Astrocyte (in vitro differentiated cells and primary cell): ENCODE measurements at regions not wholly inside any gene's neighbourhood (a gene's known extent, or its start where the extent isn't known, plus 50 kb on each side); places are given as distances from the start of the nearest gene placed in this dataset.
A peak's percentile ranks its signal among the peaks of the same experiment; 100 is the strongest.

Experiments
- DNase-seq: peaks from one replicate; pipeline ENCODE4 v3.0.0-alpha.2; 2010; ENCODE audit warnings: low read depth
- FAIRE-seq: peaks from 2 replicates; lab custom pipeline; 2011; peaks lifted over from hg19 to GRCh38; lab: Jason Lieb, UNC
- H2AFZ ChIP-seq: 2 replicates; pipeline ENCODE4 v1.6.0; 2012; ENCODE audit warnings: low read depth, low read length, inconsistent platforms
- H3K27ac ChIP-seq: 2 replicates; pipeline ENCODE4 v1.5.1; 2011; ENCODE audit warnings: low read depth, low read length, inconsistent platforms
- H3K27me3 ChIP-seq: 2 replicates; pipeline ENCODE4 v1.6.0; 2011; ENCODE audit warnings: low read length, inconsistent platforms; ENCODE audit not compliant: insufficient read depth
- H3K36me3 ChIP-seq: 2 replicates; pipeline ENCODE4 v1.5.1; 2011; ENCODE audit warnings: low read length, inconsistent platforms; ENCODE audit not compliant: insufficient read depth
- H3K4me1 ChIP-seq: 2 replicates; pipeline ENCODE4 v1.5.1; 2011; ENCODE audit warnings: low read length, inconsistent platforms; ENCODE audit not compliant: insufficient read depth
- H3K4me2 ChIP-seq: 2 replicates; pipeline ENCODE4 v1.6.0; 2012; ENCODE audit warnings: low read length, inconsistent platforms
- H3K4me3 ChIP-seq: 2 replicates; pipeline ENCODE4 v1.5.1; 2011; ENCODE audit warnings: low read depth, mild to moderate bottlenecking, low read length, inconsistent platforms; ENCODE audit not compliant: insufficient read depth
- H3K79me2 ChIP-seq: 2 replicates; pipeline ENCODE4 v1.6.0; 2012; ENCODE audit warnings: mild to moderate bottlenecking, low read length, inconsistent platforms; ENCODE audit not compliant: insufficient read depth
- H3K9ac ChIP-seq: 2 replicates; pipeline ENCODE4 v1.6.0; 2012; ENCODE audit warnings: mild to moderate bottlenecking, low read length, inconsistent platforms
- H3K9me3 ChIP-seq: 2 replicates; pipeline ENCODE4 v1.5.1; 2012; ENCODE audit warnings: low read depth, mild to moderate bottlenecking, low read length, inconsistent platforms; ENCODE audit not compliant: insufficient read depth
- H4K20me1 ChIP-seq: 2 replicates; pipeline ENCODE4 v1.6.0; 2012; ENCODE audit warnings: low read length, inconsistent platforms; ENCODE audit not compliant: insufficient read depth
- H3K27ac Mint-ChIP-seq: one replicate; pipeline ENCODE4 v1.8.0; 2021; ENCODE audit warnings: mild to moderate bottlenecking, mixed read lengths; ENCODE audit not compliant: unreplicated experiment
- H3K27me3 Mint-ChIP-seq: one replicate; pipeline ENCODE4 v1.8.0; 2021; ENCODE audit warnings: low read depth, mixed read lengths; ENCODE audit not compliant: unreplicated experiment
- H3K36me3 Mint-ChIP-seq: one replicate; pipeline ENCODE4 v1.8.0; 2021; ENCODE audit warnings: low read depth, mixed read lengths; ENCODE audit not compliant: unreplicated experiment
- H3K4me1 Mint-ChIP-seq: one replicate; pipeline ENCODE4 v1.8.0; 2021; ENCODE audit warnings: low read depth, mixed read lengths; ENCODE audit not compliant: unreplicated experiment
- H3K4me3 Mint-ChIP-seq: one replicate; pipeline ENCODE4 v1.8.0; 2021; ENCODE audit warnings: mild to moderate bottlenecking, moderate library complexity, mixed read lengths; ENCODE audit not compliant: unreplicated experiment
- H3K9me3 Mint-ChIP-seq: one replicate; pipeline ENCODE4 v1.8.0; 2021; ENCODE audit warnings: mild to moderate bottlenecking, mixed read lengths; ENCODE audit not compliant: unreplicated experiment
- CTCF ChIP-seq: IDR thresholded peaks from 2 replicates; pipeline ENCODE4 v1.5.1; 2011; ENCODE audit warnings: low read depth, mild to moderate bottlenecking, inconsistent platforms, low read length, moderate library complexity; ENCODE audit not compliant: insufficient read depth
- EZH2 ChIP-seq: IDR thresholded peaks from 2 replicates; pipeline ENCODE4 v1.6.1; 2012; ENCODE audit warnings: mild to moderate bottlenecking, low read length, inconsistent platforms; ENCODE audit not compliant: insufficient read depth

DNA sequence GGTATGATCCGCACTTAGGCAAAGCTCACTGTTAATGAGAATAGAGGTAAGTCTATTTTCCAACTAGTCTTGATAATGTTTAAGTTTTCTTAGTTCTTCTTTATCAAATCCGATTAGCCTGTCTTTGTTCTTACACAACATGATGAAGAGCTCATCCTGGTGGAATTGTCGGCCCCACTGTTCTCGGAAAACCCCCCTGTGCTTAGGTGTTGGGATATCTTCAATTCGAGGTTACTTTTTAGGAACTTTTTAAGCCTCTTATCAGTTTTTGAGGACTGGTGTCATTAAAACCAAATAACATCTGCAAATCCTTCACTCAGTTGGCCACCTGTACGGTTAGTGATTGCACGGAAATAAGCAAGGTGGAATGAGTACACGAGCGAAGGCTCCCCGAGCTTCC lies 60.7 kb upstream of the KIF26B start:
- no peak overlapping the region for H3K4me3 ChIP-seq
- no peak for TF ChIP-seq CTCF
- no peak for TF ChIP-seq EZH2
- Mint-ChIP-seq H3K4me3 (no peak overlapping the region), H3K4me1 (peaks cover 2% of the 10 kb centered on the region), H3K27ac (no peak overlapping the region), H3K36me3 (peaks cover 2% of the 10 kb centered on the region), H3K9me3 (no peaks in the 10 kb centered on the region), H3K27me3 (no peaks in the 10 kb centered on the region)
- no peaks in the 10 kb centered on the region for H3K79me2 ChIP-seq
- H3K4me1 ChIP-seq = peaks cover 17% of the 10 kb centered on the region
- H4K20me1 ChIP-seq = no peaks in the 10 kb centered on the region
- H3K36me3 ChIP-seq = no peaks in the 10 kb centered on the region
- H3K27ac ChIP-seq = no peak overlapping the region
- no peak for DNase-seq
- H3K4me2 ChIP-seq = no peak overlapping the region
- no peak for FAIRE-seq
- H3K9me3 ChIP-seq = no peaks in the 10 kb centered on the region
- H2AFZ ChIP-seq = no peak overlapping the region
- no peak overlapping the region for H3K9ac ChIP-seq
- no peaks in the 10 kb centered on the region for H3K27me3 ChIP-seq

DNA sequence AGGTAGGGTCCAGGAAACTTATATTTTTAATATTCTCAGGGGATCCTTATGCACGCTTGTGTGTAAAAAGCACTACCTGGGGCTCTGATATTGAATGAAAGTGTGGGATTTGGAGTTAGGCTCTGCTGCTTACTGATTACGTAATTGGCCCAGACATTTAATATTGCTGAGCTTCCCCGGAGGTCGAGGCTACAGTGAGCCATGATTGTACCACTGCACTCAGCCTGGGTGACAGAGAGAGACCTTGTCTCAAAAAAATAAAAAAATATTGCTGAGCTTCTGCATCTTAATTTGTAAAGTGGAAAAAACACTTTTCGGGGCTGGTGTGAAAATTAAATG lies 62.2 kb upstream of the KIF26B start:
- TF ChIP-seq EZH2 = no peak
- no peak for TF ChIP-seq CTCF
- no peaks in the 10 kb centered on the region for H4K20me1 ChIP-seq
- Mint-ChIP-seq H3K27me3 (no peaks in the 10 kb centered on the region), H3K4me1 (peaks cover 2% of the 10 kb centered on the region), H3K27ac (no peak overlapping the region), H3K4me3 (no peak overlapping the region), H3K9me3 (no peaks in the 10 kb centered on the region), H3K36me3 (no peaks in the 10 kb centered on the region)
- peak overlapping the region; percentile 66 for H3K9ac ChIP-seq
- H3K79me2 ChIP-seq = no peaks in the 10 kb centered on the region
- DNase-seq (no peak), FAIRE-seq (no peak)
- H3K4me2 ChIP-seq = peak overlapping the region; percentile 73
- no peaks in the 10 kb centered on the region for H3K9me3 ChIP-seq
- peak overlapping the region; percentile 59 for H2AFZ ChIP-seq
- no peak overlapping the region for H3K4me3 ChIP-seq
- no peaks in the 10 kb centered on the region for H3K27me3 ChIP-seq
- H3K4me1 ChIP-seq = peaks cover 17% of the 10 kb centered on the region
- no peaks in the 10 kb centered on the region for H3K36me3 ChIP-seq
- H3K27ac ChIP-seq = peak overlapping the region; percentile 77

- Mint-ChIP-seq H3K27ac (no peak overlapping the region), H3K27me3 (no peaks in the 10 kb centered on the region), H3K9me3 (no peaks in the 10 kb centered on the region), H3K4me3 (no peak overlapping the region), H3K36me3 (no peaks in the 10 kb centered on the region), H3K4me1 (peaks cover 3% of the 10 kb centered on the region)
- TF ChIP-seq CTCF (no peak), EZH2 (no peak)
- peak; percentile 98 for DNase-seq
- peak overlapping the region; percentile 73 for H3K4me2 ChIP-seq
- H3K27me3 ChIP-seq = no peaks in the 10 kb centered on the region
- peaks cover 17% of the 10 kb centered on the region for H3K4me1 ChIP-seq
- H3K9ac ChIP-seq = peak overlapping the region; percentile 66
- no peaks in the 10 kb centered on the region for H3K36me3 ChIP-seq
- H2AFZ ChIP-seq = peak overlapping the region; percentile 59
- FAIRE-seq = peak; percentile 71
- H3K9me3 ChIP-seq = no peaks in the 10 kb centered on the region
- H3K79me2 ChIP-seq = no peaks in the 10 kb centered on the region
- no peak overlapping the region for H3K4me3 ChIP-seq
- H3K27ac ChIP-seq = peak overlapping the region; percentile 77
- no peaks in the 10 kb centered on the region for H4K20me1 ChIP-seq
Observed at GRCh38 chr1:245091818-245092637, 62.8 kb upstream of the KIF26B start.
